ENCODE measurements at regions not wholly inside any gene's neighbourhood (a gene's known extent, or its start where the extent isn't known, plus 50 kb on each side); places are given as distances from the start of the nearest gene placed in this dataset. TPM values are rescaled to one million over a fixed set of nuclear protein-coding genes. Genes with fewer than 3 reads are reported as not detected.

GRCh38 chr10:35693800-35694199 lies 51.7 kb upstream of the FZD8 start:
- no peaks in the 10 kb centered on the region for H4K20me1 ChIP-seq (ENCODE audit: insufficient read depth, low read length)
- H3K79me2 ChIP-seq (ENCODE audit: insufficient read depth, low read length) = no peaks in the 10 kb centered on the region
- no peak overlapping the region for H3K4me3 ChIP-seq (ENCODE audit: insufficient read depth, low read length)
- H3K27me3 ChIP-seq (ENCODE audit: insufficient read depth, low read length) = peaks cover 3% of the 10 kb centered on the region
- DNase-seq (ENCODE audit: insufficient read length, low spot score, missing footprints) = no peak
- no peaks in the 10 kb centered on the region for H3K4me1 ChIP-seq (ENCODE audit: insufficient read depth, low read length)
- no peak overlapping the region for H2AFZ ChIP-seq (ENCODE audit: low read length)
- H3K4me2 ChIP-seq (ENCODE audit: insufficient read depth, low read length) = no peak overlapping the region
- no peak for TF ChIP-seq CTCF (IDR thresholded peaks at IDR 0.05; ENCODE audit: extremely low read depth, low read depth, low read length)
- no peak overlapping the region for H3K27ac ChIP-seq (ENCODE audit: low read depth, low read length)
- H3K36me3 ChIP-seq (ENCODE audit: insufficient read depth, low read length) = no peaks in the 10 kb centered on the region
- no peaks in the 10 kb centered on the region for H3K9me3 ChIP-seq (ENCODE audit: low read depth, low read length)

Small RNA genes lying in the stretch of these regions (small RNA-seq; reads per million reads assigned to genes)
- not detected for gene RF00019
- not detected for gene RF00561

All from osteoblast (primary cell).